GM12875 (cell line): ENCODE measurements at regions not wholly inside any gene's neighbourhood (a gene's known extent, or its start where the extent isn't known, plus 50 kb on each side); places are given as distances from the start of the nearest gene placed in this dataset.

ENCODE experiments used
- H3K4me3 ChIP-seq: one replicate; pipeline ENCODE4 v1.5.1; 2011; ENCODE audit warnings: low read depth, low read length, control low read depth
- TF ChIP-seq, protein P1 (sequence below): IDR thresholded peaks from 2 replicates; pipeline ENCODE4 v1.5.1; 2011; ENCODE audit warnings: low read depth, mild to moderate bottlenecking, control low read depth, inconsistent platforms, low read length, moderate library complexity, borderline replicate concordance; ENCODE audit not compliant: insufficient read depth

DNA sequence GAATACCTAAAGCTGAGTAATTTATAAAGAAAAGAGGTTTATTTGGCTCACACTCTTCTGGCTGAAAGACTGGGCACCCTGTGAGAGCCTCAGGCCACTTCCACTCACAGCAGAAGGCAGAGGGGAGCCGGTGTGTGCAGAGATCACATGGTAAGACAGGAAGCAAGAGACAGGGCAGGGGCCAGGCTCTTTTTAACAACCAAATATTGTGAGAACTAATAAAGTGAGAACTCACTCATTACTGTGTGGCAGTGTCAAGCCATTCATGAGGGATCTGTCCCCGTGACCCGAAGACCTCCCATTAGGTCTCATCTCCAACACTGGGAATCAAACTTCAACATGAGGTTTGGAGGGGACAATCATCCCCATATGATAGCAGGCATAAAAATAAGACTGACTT, 180.8 kb upstream of the DIO3 start:
- H3K4me3 ChIP-seq: no peak overlapping the region
- TF ChIP-seq, protein P1, sequence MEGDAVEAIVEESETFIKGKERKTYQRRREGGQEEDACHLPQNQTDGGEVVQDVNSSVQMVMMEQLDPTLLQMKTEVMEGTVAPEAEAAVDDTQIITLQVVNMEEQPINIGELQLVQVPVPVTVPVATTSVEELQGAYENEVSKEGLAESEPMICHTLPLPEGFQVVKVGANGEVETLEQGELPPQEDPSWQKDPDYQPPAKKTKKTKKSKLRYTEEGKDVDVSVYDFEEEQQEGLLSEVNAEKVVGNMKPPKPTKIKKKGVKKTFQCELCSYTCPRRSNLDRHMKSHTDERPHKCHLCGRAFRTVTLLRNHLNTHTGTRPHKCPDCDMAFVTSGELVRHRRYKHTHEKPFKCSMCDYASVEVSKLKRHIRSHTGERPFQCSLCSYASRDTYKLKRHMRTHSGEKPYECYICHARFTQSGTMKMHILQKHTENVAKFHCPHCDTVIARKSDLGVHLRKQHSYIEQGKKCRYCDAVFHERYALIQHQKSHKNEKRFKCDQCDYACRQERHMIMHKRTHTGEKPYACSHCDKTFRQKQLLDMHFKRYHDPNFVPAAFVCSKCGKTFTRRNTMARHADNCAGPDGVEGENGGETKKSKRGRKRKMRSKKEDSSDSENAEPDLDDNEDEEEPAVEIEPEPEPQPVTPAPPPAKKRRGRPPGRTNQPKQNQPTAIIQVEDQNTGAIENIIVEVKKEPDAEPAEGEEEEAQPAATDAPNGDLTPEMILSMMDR: no peak

GRCh38 chr14:101380940-101381339, 180.4 kb upstream of the DIO3 start:
- no peak overlapping the region for H3K4me3 ChIP-seq
- TF ChIP-seq, protein P1: no peak

- TF ChIP-seq, protein P1: no peak
- H3K4me3 ChIP-seq: no peak overlapping the region
These were observed 177.5 kb upstream of the DIO3 start for GRCh38 chr14:101383737-101384338.

DNA sequence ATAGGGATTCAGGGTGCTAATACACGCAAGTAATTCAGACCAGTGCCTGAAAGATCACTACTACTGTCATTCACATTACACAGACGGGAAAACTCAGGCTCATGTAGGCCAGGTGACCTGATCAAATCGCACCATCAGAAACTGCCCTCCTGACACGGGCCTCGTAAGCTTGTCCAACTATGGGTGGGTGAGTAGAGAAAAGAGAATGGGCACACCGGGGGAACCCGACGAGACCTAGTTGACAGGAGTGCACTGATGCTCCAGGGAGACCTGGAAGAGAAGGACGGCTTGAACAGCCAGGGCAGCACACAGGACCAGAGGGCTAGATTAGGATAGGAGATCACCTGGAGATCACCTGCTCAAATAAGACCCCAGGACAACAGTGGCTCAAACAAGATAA, 166.9 kb upstream of the DIO3 start:
- TF ChIP-seq, protein P1: no peak
- no peak overlapping the region for H3K4me3 ChIP-seq

DNA sequence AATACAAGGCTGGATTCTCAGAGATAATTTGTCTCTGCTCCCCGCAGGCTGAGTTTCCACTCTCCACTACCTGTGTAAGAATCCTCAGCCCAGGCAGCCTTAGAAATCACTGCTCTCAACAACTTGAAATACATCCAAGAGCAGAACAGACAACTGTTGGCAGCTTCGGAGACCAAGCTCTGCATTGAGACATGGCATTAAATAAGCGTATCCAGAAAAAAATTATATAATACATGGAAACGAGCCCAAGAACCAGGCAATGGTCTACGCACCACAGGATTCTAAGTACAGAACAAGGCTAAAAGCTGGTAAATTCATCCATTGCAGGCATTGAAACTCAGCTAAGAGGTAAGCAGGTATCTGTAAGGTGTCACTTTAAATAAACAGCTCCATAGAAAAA, 165.5 kb upstream of the DIO3 start:
- H3K4me3 ChIP-seq: no peak overlapping the region
- TF ChIP-seq, protein P1: no peak

DNA sequence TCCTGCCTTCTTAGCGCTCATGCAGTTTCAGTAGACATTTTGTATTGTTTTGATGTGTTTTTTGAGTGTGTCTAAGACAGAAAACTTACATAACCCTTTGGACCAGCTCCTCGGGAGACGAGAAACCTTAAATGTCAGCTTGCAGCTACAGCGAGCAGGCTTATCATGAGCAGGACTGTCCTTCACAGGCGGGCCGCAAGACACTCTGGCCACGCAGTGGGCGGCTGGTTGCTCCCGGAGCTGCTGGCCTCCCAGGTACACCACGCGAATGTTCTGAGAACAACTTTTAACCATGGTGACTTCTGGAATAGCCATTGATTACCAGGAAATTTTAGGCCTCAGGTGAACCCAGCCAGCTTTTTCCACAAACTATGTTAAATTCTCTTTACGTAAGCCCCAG, 164.1 kb upstream of the DIO3 start:
- no peak overlapping the region for H3K4me3 ChIP-seq
- TF ChIP-seq, protein P1: no peak

DNA sequence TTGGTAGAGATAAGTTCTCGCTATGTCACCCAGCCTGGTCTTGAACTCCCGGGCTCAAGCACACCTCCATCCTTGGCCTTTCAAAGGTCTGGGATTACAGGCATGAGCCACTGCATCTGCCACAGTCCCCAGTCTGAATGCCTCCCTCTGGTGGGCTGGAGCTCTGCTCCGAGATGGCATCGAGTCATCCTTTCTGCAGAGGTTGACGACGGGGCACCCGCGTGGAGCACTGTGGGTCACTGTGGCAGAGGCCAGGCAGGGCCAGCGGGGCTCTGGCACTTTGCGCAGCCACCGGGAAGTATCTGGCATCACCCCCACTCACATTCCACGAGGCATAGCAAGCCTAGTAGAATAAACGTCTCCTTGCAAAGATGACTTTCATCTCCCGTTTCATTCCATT, 163.3 kb upstream of the DIO3 start:
- no peak overlapping the region for H3K4me3 ChIP-seq
- TF ChIP-seq, protein P1: no peak
